ENCODE measurements at regions not wholly inside any gene's neighbourhood (a gene's known extent, or its start where the extent isn't known, plus 50 kb on each side); places are given as distances from the start of the nearest gene placed in this dataset.
"Not testable (repeated sequence)": the region's sequence is repeated elsewhere in the genome, so short reads cannot be mapped to it uniquely, and the experiment has no call there.

- DNase-seq (ENCODE audit: extremely low read depth in 1 of 2, low read depth in 1 of 2): no peak
Observed at GRCh38 chr5:88092958-88093605, 175.6 kb downstream of the TMEM161B start.

GRCh38 chr5:88092358-88092757, 176.3 kb downstream of the TMEM161B start:
- no peak for DNase-seq (ENCODE audit: extremely low read depth in 1 of 2, low read depth in 1 of 2)

GRCh38 chr5:88090506-88090905, 178.1 kb downstream of the TMEM161B start:
- DNase-seq (ENCODE audit: extremely low read depth in 1 of 2, low read depth in 1 of 2): no peak

- DNase-seq (ENCODE audit: extremely low read depth in 1 of 2, low read depth in 1 of 2): no peak
Observed at GRCh38 chr5:88089719-88090390, 178.8 kb downstream of the TMEM161B start.

GRCh38 chr5:88085462-88085861, 183.2 kb downstream of the TMEM161B start:
- DNase-seq (ENCODE audit: extremely low read depth in 1 of 2, low read depth in 1 of 2): no peak

- no peak for DNase-seq (ENCODE audit: extremely low read depth in 1 of 2, low read depth in 1 of 2)
Observed at GRCh38 chr5:88081877-88082276, 186.8 kb downstream of the TMEM161B start.

- no peak for DNase-seq (ENCODE audit: extremely low read depth in 1 of 2, low read depth in 1 of 2)
Observed at GRCh38 chr5:88063813-88064212, 204.8 kb downstream of the TMEM161B start.

GRCh38 chr5:88060194-88060593, 208.5 kb downstream of the TMEM161B start:
- no peak for DNase-seq (ENCODE audit: extremely low read depth in 1 of 2, low read depth in 1 of 2)

- no peak for DNase-seq (ENCODE audit: extremely low read depth in 1 of 2, low read depth in 1 of 2)
Observed at GRCh38 chr5:88058625-88059024, 210.0 kb downstream of the TMEM161B start.

GRCh38 chr5:88052468-88052867, 216.2 kb downstream of the TMEM161B start:
- DNase-seq (ENCODE audit: extremely low read depth in 1 of 2, low read depth in 1 of 2): not testable (repeated sequence)

- no peak for DNase-seq (ENCODE audit: extremely low read depth in 1 of 2, low read depth in 1 of 2)
Observed at GRCh38 chr5:88051148-88051547, 217.5 kb downstream of the TMEM161B start.

- DNase-seq (ENCODE audit: extremely low read depth in 1 of 2, low read depth in 1 of 2): no peak
Observed at GRCh38 chr5:88049737-88050136, 218.9 kb downstream of the TMEM161B start.

GRCh38 chr5:88049156-88049555, 219.5 kb downstream of the TMEM161B start:
- DNase-seq (ENCODE audit: extremely low read depth in 1 of 2, low read depth in 1 of 2): no peak

GRCh38 chr5:88045931-88046461, 222.6 kb downstream of the TMEM161B start:
- no peak for DNase-seq (ENCODE audit: extremely low read depth in 1 of 2, low read depth in 1 of 2)

GRCh38 chr5:88045165-88045564, 223.5 kb downstream of the TMEM161B start:
- DNase-seq (ENCODE audit: extremely low read depth in 1 of 2, low read depth in 1 of 2): no peak

- DNase-seq (ENCODE audit: extremely low read depth in 1 of 2, low read depth in 1 of 2): no peak
Observed at GRCh38 chr5:88034520-88034919, 234.1 kb downstream of the TMEM161B start.

- DNase-seq (ENCODE audit: extremely low read depth in 1 of 2, low read depth in 1 of 2): no peak
Observed at GRCh38 chr5:88033191-88033590, 235.5 kb downstream of the TMEM161B start.

GRCh38 chr5:88029011-88029410, 239.6 kb downstream of the TMEM161B start:
- DNase-seq (ENCODE audit: extremely low read depth in 1 of 2, low read depth in 1 of 2): no peak

GRCh38 chr5:88021141-88021540, 247.5 kb downstream of the TMEM161B start:
- no peak for DNase-seq (ENCODE audit: extremely low read depth in 1 of 2, low read depth in 1 of 2)

- DNase-seq (ENCODE audit: extremely low read depth in 1 of 2, low read depth in 1 of 2): not testable (repeated sequence)
Observed at GRCh38 chr5:88014984-88015383, 253.7 kb downstream of the TMEM161B start.

- DNase-seq (ENCODE audit: extremely low read depth in 1 of 2, low read depth in 1 of 2): no peak
Observed at GRCh38 chr5:88000877-88001276, 267.8 kb downstream of the TMEM161B start.

GRCh38 chr5:87997662-87998061, 271.0 kb downstream of the TMEM161B start:
- DNase-seq (ENCODE audit: extremely low read depth in 1 of 2, low read depth in 1 of 2): no peak
